Activated CD4-positive, alpha-beta T cell treated with anti-CD3 and anti-CD28 coated beads for 48 hours (primary cell): ENCODE measurements at regions not wholly inside any gene's neighbourhood (a gene's known extent, or its start where the extent isn't known, plus 50 kb on each side); places are given as distances from the start of the nearest gene placed in this dataset.

Source experiments
- DNase-seq: peaks from one replicate; pipeline ENCODE4 v3.0.0-alpha.2; 2020

- DNase-seq, result no peak
These were observed 98.1 kb upstream of the MAP1LC3B2 start for GRCh38 chr12:116461060-116461459.

DNA sequence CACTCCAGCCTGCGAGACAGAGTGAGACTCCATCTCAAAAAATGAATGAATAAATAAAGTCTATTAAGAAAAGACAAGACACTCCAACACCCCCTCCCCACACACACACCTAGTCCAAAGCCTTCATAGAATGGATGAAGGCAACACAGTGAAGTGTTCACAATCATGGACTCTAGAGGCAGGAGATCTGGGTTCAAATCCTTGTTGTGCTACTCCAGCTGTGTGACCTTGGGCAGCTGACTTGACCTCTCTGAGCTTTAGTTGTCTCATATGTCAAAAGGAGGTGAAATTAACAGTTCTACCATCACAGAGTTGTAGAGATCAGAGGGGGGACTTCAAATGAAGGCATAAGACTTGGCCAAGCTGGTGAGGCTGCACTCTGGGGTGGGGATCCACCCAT lies 95.8 kb upstream of the MAP1LC3B2 start:
- DNase-seq, result no peak

DNA sequence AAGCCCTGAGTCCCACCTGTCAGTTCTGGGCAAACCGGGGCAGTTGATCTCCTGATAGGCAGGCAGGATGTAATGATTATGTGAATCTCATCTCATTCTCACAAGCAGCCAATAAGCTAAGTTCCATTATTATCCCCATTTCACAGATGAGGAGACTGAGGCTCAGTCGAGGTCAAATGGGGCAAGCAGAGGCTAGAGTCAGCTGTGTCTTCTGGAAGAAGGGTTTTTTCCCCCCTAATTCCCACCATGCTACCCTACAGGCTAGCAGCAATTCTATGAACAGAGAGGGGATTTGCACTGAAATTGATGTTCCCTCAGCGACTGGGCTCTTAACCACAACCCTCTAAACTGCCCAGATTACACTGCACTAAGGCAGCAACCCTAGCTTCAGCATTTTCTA lies 93.8 kb upstream of the MAP1LC3B2 start:
- no peak for DNase-seq

DNA sequence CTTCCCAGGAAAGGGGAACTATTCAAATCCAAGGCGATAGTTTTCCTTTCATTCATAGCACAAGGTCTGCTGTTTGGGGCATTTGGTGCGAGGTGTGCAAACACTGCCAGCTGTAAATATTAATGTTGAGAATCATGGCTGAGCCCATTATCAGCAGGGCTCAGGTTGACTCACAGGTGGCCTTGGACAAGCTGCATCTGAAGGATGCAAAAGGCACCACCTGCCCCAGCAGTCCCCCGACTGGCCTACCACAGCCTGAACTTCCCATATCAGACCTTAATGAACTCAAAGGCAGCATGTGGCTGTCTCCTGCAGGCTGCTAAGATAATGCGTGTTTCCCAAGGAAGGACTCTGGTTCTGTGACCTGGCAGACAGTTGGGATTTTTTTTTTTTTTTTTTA lies 93.3 kb upstream of the MAP1LC3B2 start:
- DNase-seq, result no peak

DNA sequence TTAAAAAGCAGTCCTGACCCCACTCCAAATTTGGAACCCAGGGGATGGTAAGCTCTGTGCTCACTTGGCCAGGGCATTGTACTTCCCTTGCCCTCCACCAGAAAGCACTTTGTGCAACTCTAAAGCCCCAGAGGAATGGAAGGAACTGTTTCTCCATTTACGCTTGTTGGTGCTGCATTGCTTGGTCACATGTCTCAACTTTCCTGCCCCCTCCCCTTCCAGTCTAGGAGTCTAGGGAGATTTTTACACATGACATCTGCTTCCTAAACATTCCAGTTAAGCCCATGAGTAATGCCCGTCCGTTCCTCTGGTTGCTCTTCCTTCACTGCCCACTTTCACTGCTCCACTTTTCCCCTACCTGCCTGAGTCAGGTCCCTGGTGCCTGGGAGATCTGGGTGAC lies 92.6 kb upstream of the MAP1LC3B2 start:
- no peak for DNase-seq

DNA sequence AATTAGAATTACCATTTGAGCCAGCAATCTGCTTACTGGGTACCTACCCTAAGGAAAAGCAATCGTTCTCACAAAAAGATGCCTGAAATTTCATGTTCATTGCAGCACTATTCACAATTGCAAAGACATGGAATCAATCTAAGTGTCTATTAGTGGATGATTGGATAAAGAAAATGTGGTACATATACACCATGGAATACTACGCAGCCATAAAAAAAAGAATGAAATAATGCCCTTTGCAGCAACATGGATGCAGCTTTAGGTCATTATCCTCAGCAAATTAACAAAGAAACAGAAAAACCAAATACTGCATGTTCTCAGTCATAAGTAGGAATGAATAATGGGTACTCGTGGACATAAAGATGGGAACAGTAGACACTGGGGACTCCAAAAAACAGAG lies 89.8 kb upstream of the MAP1LC3B2 start:
- DNase-seq, result no peak

GRCh38 chr12:116471544-116471943 lies 87.6 kb upstream of the MAP1LC3B2 start:
- no peak for DNase-seq

DNA sequence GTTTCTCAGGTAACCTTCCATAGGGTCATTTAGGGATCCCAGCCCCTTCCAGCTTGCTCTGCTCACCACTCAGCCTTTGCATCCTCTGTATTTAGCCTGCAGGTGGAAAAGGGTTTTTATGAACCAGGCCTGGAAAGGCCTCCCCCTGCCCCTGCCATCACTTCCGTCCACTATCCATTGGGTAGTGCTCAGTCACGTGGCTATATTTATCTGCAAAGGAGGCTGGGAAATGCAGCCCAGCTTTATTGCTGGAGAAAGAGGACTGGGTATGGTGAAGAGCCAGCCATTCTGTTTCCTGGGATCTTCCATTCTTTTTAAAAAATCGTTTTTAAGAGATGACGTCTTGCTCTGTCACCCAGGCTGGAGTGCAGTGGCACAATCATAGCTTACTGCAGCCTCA lies 87.0 kb upstream of the MAP1LC3B2 start:
- DNase-seq, result no peak

DNA sequence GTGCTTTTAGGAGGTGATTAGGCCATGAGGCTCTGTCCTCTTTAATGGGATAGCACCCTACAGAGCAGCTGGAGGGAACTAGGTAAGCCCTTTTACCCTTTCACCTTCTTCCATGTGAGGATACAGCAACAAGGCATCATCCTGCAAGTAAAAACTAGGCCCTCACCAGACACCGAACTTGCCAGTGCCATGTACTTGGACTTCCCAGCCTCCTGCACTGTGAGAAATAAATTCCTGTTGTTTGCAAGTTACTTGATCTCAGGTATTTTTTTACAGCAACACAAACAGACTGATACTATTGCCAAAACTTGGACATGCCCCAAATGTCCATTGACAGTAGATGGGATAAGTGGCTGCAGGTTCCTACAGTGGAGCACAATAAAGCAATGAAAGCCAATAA lies 85.8 kb upstream of the MAP1LC3B2 start:
- no peak for DNase-seq

- no peak for DNase-seq
These were observed 84.8 kb upstream of the MAP1LC3B2 start for GRCh38 chr12:116474331-116474730.

DNA sequence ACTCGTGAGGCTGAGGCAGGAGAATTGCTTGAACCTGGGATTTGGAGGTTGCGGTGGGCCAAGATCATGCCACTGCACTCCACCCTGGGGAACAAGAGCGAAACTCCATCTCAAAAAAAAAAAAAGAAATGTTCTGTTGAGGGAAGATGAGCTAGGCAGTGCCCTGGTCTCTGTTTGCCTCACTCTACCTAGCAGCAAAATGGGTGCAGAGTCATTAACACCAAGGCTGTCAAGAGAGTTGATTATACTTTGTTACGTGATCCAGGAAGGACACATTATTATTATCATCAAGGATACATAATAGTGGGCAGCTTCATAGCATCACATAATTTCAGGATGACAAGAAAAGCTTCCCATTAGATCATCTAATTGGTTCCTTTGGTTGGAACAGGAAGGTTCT lies 84.3 kb upstream of the MAP1LC3B2 start:
- DNase-seq, result no peak

- DNase-seq, result no peak
These were observed 82.9 kb upstream of the MAP1LC3B2 start for GRCh38 chr12:116476227-116476822.

DNA sequence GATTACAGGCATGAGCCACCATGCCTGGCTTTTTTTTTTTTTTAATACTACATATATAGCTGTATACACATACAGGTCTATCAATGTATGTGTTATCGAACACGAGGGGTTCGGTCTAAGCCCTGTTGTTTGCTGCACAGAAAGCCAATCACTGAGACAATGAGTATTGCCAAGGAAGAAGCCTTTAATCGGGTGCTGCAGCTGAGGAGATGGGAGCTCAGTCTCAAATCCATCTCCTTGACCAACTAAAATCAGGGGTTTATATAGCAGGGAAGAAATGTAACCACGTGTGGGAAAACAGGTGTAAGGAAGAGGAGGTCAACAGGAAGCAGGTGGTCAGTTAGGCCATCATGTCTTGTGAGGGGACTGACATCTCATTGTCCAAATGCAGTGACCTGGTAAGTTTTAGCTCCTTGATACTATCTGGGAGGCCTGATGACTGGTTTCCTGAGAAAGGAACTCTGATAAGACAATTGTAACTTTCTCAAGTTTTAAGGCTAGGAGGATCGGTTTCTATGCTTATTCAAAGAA lies 80.9 kb upstream of the MAP1LC3B2 start:
- no peak for DNase-seq

DNA sequence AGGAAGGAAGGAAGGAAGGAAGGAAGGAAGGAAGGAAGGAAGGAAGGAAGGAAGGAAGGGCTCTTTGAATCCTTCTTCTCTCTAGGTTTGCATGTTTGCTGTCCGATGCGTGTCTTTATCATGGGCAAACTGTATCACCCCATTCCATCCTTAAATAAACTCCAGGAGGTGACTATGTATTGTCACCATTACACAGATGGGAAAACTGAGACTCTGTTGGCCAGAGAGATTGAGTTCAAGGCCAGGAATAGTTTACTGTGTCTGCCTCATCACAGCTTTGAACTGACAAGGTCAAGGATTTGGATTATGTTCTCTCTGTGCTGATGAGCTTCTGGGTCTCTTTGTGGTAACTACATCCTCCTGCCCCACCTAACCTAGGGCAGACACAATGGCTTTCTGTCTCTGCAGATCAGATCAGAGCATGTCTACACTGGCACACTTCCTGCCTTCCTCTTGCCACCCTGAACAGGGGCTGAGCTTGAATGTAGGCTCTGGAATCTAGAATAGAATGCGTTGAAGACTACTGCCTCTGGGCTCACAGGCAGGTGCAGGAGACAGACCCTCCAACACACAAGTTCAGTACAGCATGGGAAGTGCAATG lies 78.9 kb upstream of the MAP1LC3B2 start:
- no peak for DNase-seq

DNA sequence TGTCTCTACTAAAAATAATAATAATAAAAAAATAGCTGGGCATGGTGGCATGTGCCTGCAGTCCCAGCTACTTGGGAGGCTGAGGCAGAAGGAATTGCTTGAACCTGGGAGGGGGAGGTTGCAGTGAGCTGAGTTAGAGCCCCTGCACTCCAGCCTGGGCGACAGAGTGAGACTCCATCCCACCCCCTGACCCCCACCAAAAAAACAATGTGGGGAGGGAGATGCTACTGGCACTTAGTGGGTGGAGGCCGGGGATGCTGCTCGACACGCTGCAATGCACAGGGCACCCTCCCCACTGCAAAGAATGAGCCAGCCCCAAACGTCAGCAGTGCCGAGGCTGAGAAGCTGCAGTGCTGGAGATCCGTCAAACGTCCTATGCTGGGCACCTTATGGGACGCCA lies 77.5 kb upstream of the MAP1LC3B2 start:
- no peak for DNase-seq

DNA sequence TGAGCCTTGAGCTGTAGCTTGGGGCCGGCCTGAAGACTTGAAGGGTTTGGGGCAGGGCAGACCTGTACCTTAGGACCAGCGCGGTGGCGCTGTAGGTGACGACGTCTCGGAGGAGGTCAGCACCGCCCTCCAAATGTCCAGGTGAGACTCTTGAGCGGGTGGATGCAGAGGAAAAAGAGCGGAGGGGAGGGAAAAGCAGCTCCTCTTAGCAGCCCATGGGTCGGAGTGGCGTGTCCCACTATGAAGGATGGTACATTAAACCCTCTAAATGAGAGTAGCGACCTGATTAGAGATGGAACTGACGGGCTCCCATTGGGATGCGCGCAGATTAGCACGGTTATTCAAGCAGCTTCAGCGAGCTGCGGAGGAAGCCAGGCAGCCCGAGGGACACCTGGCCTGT lies 77.0 kb upstream of the MAP1LC3B2 start:
- DNase-seq, result no peak

DNA sequence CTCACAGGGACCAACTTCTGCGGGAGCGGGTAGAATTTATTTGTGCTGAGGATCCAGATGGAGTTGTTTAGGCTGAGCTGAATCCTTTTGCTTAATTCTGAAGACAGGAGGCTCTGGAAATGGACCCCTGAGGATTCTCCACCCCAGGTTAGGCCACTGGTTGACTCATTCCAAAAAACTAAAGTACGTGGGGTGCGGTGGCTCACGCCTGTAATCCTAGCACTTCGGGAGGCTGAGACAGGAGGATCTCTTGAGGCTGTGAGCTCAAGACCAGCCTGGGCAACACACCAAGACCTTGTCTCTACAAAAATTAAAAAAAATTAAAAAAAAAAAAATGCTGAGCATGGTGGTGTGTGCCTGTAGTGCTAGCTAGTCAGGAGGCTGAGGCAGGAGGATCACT lies 76.3 kb upstream of the MAP1LC3B2 start:
- DNase-seq, result no peak

DNA sequence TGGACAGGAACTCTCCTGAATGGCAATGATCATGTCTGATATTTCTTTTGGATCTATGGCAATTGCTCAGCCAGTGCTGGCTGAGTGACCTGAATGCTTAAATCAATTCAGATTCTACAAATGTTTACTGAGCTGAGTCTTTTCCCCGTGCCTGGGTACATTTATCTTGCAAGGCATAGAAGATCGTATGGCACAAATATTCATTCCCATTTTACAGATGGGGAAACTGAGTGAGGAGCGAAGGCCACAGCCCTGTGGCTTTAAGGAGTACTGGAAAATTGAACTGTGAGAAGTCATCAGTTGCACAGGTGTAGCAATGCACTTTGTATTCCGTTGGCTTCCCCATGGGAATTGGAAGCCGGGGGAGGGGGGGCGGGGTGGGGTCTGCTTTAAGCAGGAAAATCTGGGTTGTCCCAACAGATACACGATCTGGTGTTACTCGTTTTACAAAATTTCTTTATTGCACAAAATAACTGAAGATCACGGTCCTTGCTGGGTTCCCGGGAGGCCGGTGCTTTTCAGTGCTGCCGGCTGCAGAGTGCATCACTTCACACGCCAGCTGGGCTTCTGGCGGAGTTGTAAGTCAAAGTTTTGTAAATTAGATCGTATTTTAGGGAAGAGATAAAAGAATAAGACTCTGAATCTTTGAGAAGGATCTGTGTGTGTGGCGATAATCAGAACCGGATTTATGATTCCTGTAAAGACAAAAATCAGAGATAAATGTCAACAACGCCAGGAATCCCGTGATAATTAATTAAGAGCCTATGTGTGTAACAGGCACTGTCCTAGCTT lies 75.0 kb upstream of the MAP1LC3B2 start:
- no peak for DNase-seq

DNA sequence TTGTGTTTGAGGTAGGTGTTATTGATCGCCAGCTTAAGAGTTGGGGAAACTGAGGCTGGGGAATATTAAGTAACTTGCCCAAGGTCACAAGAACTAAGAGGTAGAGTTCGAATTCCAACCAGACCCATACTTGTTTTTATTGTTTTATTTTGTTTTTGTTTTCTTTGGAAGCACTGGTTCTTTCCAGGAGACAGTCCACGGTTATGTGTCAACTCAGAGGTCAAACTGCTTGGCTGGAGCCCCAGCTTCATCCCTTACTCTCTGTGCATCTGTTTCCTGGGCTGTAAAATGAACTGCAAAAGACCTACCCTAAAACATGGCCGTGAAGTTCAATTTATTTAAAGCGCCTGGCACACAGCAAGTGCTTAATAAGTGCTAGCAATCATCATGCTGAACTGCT lies 74.4 kb upstream of the MAP1LC3B2 start:
- no peak for DNase-seq

GRCh38 chr12:116489116-116489515 lies 70.1 kb upstream of the MAP1LC3B2 start:
- DNase-seq, result no peak

- DNase-seq, result no peak
These were observed 68.7 kb upstream of the MAP1LC3B2 start for GRCh38 chr12:116490471-116490870.

DNA sequence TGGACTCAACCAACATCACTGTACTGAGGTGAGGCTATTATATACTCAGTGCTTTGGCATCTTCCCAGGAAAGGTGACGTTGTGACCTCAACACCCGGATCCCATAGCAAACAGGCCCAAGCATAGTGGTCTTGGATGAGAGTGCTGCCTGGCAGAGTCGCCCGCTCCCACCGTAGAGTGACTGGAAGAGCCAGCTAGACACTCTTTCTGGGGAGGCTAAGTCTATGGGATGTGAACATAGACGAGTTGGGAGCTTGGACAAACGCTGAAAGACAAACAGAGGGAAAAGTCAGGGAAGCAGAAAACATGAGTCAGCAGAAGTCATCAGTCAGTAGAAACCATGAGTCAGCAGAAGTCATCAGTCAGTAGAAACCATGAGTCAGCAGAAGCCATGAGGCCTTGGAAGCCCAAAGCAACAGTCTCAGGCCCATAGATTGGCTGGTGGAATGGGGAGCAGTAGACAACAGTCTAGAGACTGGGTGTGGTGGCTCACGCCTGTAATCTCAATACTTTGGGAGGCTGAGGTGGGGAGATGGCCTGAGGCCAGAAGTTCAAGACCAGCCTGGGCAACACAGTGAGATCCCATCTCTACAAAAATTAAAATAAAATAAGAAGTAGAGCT lies 66.4 kb upstream of the MAP1LC3B2 start:
- DNase-seq, result peak; percentile 31

- no peak for DNase-seq
These were observed 63.9 kb upstream of the MAP1LC3B2 start for GRCh38 chr12:116495260-116495659.
